ENCODE measurements at regions not wholly inside any gene's neighbourhood (a gene's known extent, or its start where the extent isn't known, plus 50 kb on each side); places are given as distances from the start of the nearest gene placed in this dataset.

- TF ChIP-seq CTCF (IDR thresholded peaks at IDR 0.05): no peak
- TF ChIP-seq EP300 (IDR thresholded peaks at IDR 0.05): no peak
- no peak for TF ChIP-seq POLR2A (IDR thresholded peaks at IDR 0.05)
Measured at GRCh38 chr11:112863305-112863704, 97.9 kb upstream of the NCAM1 start.

All from ovary (tissue), 3 donors.